Stomach (tissue), 4 donors: ENCODE measurements at regions not wholly inside any gene's neighbourhood (a gene's known extent, or its start where the extent isn't known, plus 50 kb on each side); places are given as distances from the start of the nearest gene placed in this dataset.

Experiments
- EP300 ChIP-seq: sonication (generic); formaldehyde crosslinking; IDR thresholded peaks from one replicate; pipeline ENCODE4 v1.6.1; 2017; ENCODE audit warnings: antibody characterized with exemption
- POLR2A ChIP-seq, 4 donors: fragments of 450-650 bp; IDR thresholded peaks; one replicate each; pipeline ENCODE4 v1.6.1; 2016; ENCODE audit warnings: antibody characterized with exemption in 4 of 4, control low read depth in 2 of 4, mild to moderate bottlenecking in 1 of 4, moderate library complexity in 1 of 4
- POLR2AphosphoS5 ChIP-seq, 3 donors: sonication (generic); formaldehyde crosslinking; IDR thresholded peaks; one replicate each; pipeline ENCODE4 v1.6.1; 2016; ENCODE audit warnings: antibody characterized with exemption in 3 of 3
- TF ChIP-seq, protein P1 (sequence below), 7 experiments: fragments of 450-650 bp in 4 of 7; fragments of 200-600 bp in 3 of 7; sonication (generic) in 3 of 7; IDR thresholded peaks; one replicate each; pipeline ENCODE4 v1.5.1; 2016 to 2019; ENCODE audit warnings: antibody characterized with exemption in 7 of 7, control low read depth in 2 of 7, mild to moderate bottlenecking in 1 of 7

DNA sequence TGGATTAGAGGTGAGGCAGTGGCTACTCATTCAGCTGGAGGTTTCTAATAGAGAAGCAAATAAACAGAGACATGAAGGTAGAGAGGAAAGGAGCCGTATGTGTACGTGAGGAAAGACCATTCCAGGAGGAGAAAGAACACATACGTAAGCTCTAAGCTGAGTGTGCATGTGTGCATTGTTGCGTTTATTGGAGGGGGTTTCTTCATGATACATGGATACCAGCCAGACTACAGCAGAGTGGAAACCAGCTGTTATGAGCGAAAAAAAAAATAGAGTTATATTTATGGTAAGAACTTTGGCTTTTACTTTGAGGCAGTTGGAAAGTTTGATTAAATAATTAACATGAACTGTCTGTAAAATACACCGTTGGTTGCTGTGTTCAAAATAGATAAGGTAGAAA lies 173.4 kb upstream of the RGS18 start:
- no peak for TF ChIP-seq EP300
- no peak for TF ChIP-seq POLR2AphosphoS5 (IDR thresholded peaks at IDR 0.05)
- TF ChIP-seq, protein P1, sequence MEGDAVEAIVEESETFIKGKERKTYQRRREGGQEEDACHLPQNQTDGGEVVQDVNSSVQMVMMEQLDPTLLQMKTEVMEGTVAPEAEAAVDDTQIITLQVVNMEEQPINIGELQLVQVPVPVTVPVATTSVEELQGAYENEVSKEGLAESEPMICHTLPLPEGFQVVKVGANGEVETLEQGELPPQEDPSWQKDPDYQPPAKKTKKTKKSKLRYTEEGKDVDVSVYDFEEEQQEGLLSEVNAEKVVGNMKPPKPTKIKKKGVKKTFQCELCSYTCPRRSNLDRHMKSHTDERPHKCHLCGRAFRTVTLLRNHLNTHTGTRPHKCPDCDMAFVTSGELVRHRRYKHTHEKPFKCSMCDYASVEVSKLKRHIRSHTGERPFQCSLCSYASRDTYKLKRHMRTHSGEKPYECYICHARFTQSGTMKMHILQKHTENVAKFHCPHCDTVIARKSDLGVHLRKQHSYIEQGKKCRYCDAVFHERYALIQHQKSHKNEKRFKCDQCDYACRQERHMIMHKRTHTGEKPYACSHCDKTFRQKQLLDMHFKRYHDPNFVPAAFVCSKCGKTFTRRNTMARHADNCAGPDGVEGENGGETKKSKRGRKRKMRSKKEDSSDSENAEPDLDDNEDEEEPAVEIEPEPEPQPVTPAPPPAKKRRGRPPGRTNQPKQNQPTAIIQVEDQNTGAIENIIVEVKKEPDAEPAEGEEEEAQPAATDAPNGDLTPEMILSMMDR (IDR thresholded peaks at IDR 0.05): no peak
- TF ChIP-seq POLR2A (IDR thresholded peaks at IDR 0.05): no peak
